Cardiac fibroblast (primary cell): ENCODE measurements at regions not wholly inside any gene's neighbourhood (a gene's known extent, or its start where the extent isn't known, plus 50 kb on each side); places are given as distances from the start of the nearest gene placed in this dataset.

Source experiments
- DNase-seq, 2 donors: peaks; one replicate each; pipeline versions ENCODE4 v3.0.0 to v3.0.0-alpha.2; 2010; ENCODE audit warnings: low read depth in 2 of 2
- H3K4me3 ChIP-seq, 2 donors: replicated peaks in 1 of 2; 1 replicate in 1 of 2; 2 replicates in 1 of 2; pipeline ENCODE4 v1.5.1; 2011; ENCODE audit warnings: low read depth in 2 of 2, low read length in 2 of 2, mild to moderate bottlenecking in 2 of 2, moderate library complexity in 1 of 2
- CTCF ChIP-seq: IDR thresholded peaks from one replicate; pipeline ENCODE4 v1.5.1; 2011; ENCODE audit warnings: low read depth, mild to moderate bottlenecking, low read length, inconsistent platforms

GRCh38 chr6:91506509-91506908 lies 919.6 kb upstream of the MAP3K7 start:
- TF ChIP-seq CTCF, result no peak
- H3K4me3 ChIP-seq, result no peak overlapping the region
- DNase-seq, result no peak

GRCh38 chr6:91505199-91505598 lies 918.3 kb upstream of the MAP3K7 start:
- no peak for DNase-seq
- TF ChIP-seq CTCF, result no peak
- H3K4me3 ChIP-seq, result no peak overlapping the region

GRCh38 chr6:91501930-91502329 lies 915.1 kb upstream of the MAP3K7 start:
- no peak for TF ChIP-seq CTCF
- no peak overlapping the region for H3K4me3 ChIP-seq
- no peak for DNase-seq

GRCh38 chr6:91500689-91501303 lies 913.9 kb upstream of the MAP3K7 start:
- TF ChIP-seq CTCF, result no peak
- DNase-seq, result no peak
- H3K4me3 ChIP-seq, result no peak overlapping the region

- no peak for DNase-seq
- TF ChIP-seq CTCF, result no peak
- no peak overlapping the region for H3K4me3 ChIP-seq
Observed at GRCh38 chr6:91498576-91498975, 911.7 kb upstream of the MAP3K7 start.

- DNase-seq, result no peak
- H3K4me3 ChIP-seq, result no peak overlapping the region
- no peak for TF ChIP-seq CTCF
Observed at GRCh38 chr6:91497770-91498169, 910.9 kb upstream of the MAP3K7 start.
